IMR-90 (cell line): ENCODE measurements at regions not wholly inside any gene's neighbourhood (a gene's known extent, or its start where the extent isn't known, plus 50 kb on each side); places are given as distances from the start of the nearest gene placed in this dataset.

Experiments
- ATAC-seq: fragments of 200-7000 bp; cut with Tn5 transposase; 2 replicates; pipeline ENCODE4 v1.9.1; 2020; ENCODE audit warnings: low read depth, mild to moderate bottlenecking, moderate library complexity
- BruUV-seq: library from RNA; stranded (reverse); fragments of 400-500 nt; replicated peaks from 2 replicates; lab custom pipeline; 2021; lab: Mats Ljungman, UMichigan
- CTCF ChIA-PET: fragments of 300-600 bp; formaldehyde crosslinking; extraction: SDS; loops from one replicate; lab custom pipeline; 2021; ENCODE audit warnings: antibody characterized with exemption; lab: Yijun Ruan, JAX
- POLR2A ChIA-PET: fragments of 300-600 bp; sonication (Branson Sonifier 250); formaldehyde crosslinking; loops from one replicate; lab custom pipeline; 2022; ENCODE audit warnings: antibody characterized with exemption; ENCODE audit not compliant: unreplicated experiment; lab: Charles Lee
- DNase-seq: peaks from one replicate; pipeline ENCODE4 v3.0.0; 2013
- H2AFZ ChIP-seq: replicated peaks from 2 replicates; pipeline ENCODE3; 2013; ENCODE audit warnings: low read length, mild to moderate bottlenecking; ENCODE audit not compliant: poor library complexity
- H2AK5ac ChIP-seq: 2 replicates; pipeline ENCODE4 v1.6.1; 2013; ENCODE audit warnings: low read depth, low read length, inconsistent platforms
- H2AK9ac ChIP-seq: replicated peaks from 2 replicates; pipeline ENCODE3; 2013; ENCODE audit warnings: mild to moderate bottlenecking, low read depth, low read length, moderate library complexity; ENCODE audit not compliant: poor library complexity
- H2BK120ac ChIP-seq: 2 replicates; pipeline ENCODE4 v1.6.1; 2013; ENCODE audit warnings: low read depth, low read length, inconsistent platforms
- H2BK15ac ChIP-seq: 3 replicates; pipeline ENCODE4 v1.6.1; 2013; ENCODE audit warnings: low read depth, low read length, inconsistent platforms
- H2BK20ac ChIP-seq: 2 replicates; pipeline ENCODE4 v1.6.1; 2013; ENCODE audit warnings: low read depth, mild to moderate bottlenecking, inconsistent platforms, low read length, moderate library complexity
- H2BK5ac ChIP-seq: 2 replicates; pipeline ENCODE4 v1.6.1; 2013; ENCODE audit warnings: mild to moderate bottlenecking, low read depth, low read length, inconsistent platforms; ENCODE audit not compliant: poor library complexity, severe bottlenecking
- H3K14ac ChIP-seq: replicated peaks from 2 replicates; pipeline ENCODE4 v1.6.1; 2013; ENCODE audit warnings: low read depth, low read length, inconsistent platforms
- H3K18ac ChIP-seq: 2 replicates; pipeline ENCODE4 v1.6.1; 2013; ENCODE audit warnings: low read depth, low read length, control low read depth
- H3K23ac ChIP-seq: 2 replicates; pipeline ENCODE4 v1.6.1; 2013; ENCODE audit warnings: low read depth, low read length, inconsistent platforms
- H3K27ac ChIP-seq: 2 replicates; pipeline ENCODE4 v1.5.1; 2013; ENCODE audit warnings: mild to moderate bottlenecking, control low read depth, low read length; ENCODE audit not compliant: insufficient read depth
- H3K27me3 ChIP-seq: 2 replicates; pipeline ENCODE4 v1.6.1; 2013; ENCODE audit warnings: low read length; ENCODE audit not compliant: control insufficient read depth, insufficient read depth
- H3K36me3 ChIP-seq: 2 replicates; pipeline ENCODE4 v1.6.1; 2013; ENCODE audit warnings: low read length, mixed read lengths; ENCODE audit not compliant: control insufficient read depth, insufficient read depth
- H3K4ac ChIP-seq: 2 replicates; pipeline ENCODE4 v1.6.1; 2013; ENCODE audit warnings: low read depth, low read length, inconsistent platforms
- H3K4me1 ChIP-seq: 2 replicates; pipeline ENCODE4 v1.6.1; 2013; ENCODE audit warnings: low read length, mixed read lengths; ENCODE audit not compliant: control insufficient read depth, insufficient read depth
- H3K4me2 ChIP-seq: 2 replicates; pipeline ENCODE4 v1.6.1; 2013; ENCODE audit warnings: low read depth, mild to moderate bottlenecking, control low read depth, low read length, moderate library complexity
- H3K4me3 ChIP-seq: 2 replicates; pipeline ENCODE4 v1.5.1; 2013; ENCODE audit warnings: low read depth, mild to moderate bottlenecking, control low read depth, low read length, moderate library complexity; ENCODE audit not compliant: insufficient read depth
- H3K56ac ChIP-seq: 2 replicates; pipeline ENCODE4 v1.6.1; 2013; ENCODE audit warnings: low read length, inconsistent platforms; ENCODE audit not compliant: insufficient read depth; ENCODE audit errors: extremely low read depth
- H3K79me1 ChIP-seq, 2 experiments: 2 replicates each; pipeline ENCODE4 v1.6.1; 2013; ENCODE audit warnings: low read length in 2 of 2, inconsistent platforms in 1 of 2, low read depth in 1 of 2
- H3K9ac ChIP-seq: 2 replicates; pipeline ENCODE4 v1.6.1; 2013; ENCODE audit warnings: low read depth, low read length, control low read depth
- H3K9me1 ChIP-seq: 2 replicates; pipeline ENCODE4 v1.6.1; 2013; ENCODE audit warnings: low read length, inconsistent platforms; ENCODE audit not compliant: insufficient read depth
- H3K9me3 ChIP-seq: 2 replicates; pipeline ENCODE4 v1.6.1; 2013; ENCODE audit warnings: low read length; ENCODE audit not compliant: control insufficient read depth, insufficient read depth
- H4K20me1 ChIP-seq: 2 replicates; pipeline ENCODE4 v1.6.1; 2013; ENCODE audit warnings: low read length, inconsistent platforms; ENCODE audit not compliant: insufficient read depth
- H4K5ac ChIP-seq: 2 replicates; pipeline ENCODE4 v1.6.1; 2013; ENCODE audit warnings: mild to moderate bottlenecking, low read depth, low read length, control low read depth
- H4K8ac ChIP-seq, 2 experiments: 2 replicates each; pipeline ENCODE4 v1.6.1; 2013; ENCODE audit warnings: low read depth in 2 of 2, low read length in 2 of 2, control low read depth in 1 of 2, inconsistent platforms in 1 of 2
- H4K91ac ChIP-seq: 2 replicates; pipeline ENCODE4 v1.6.1; 2013; ENCODE audit warnings: low read depth, low read length, inconsistent platforms; ENCODE audit not compliant: insufficient read depth
- CEBPB ChIP-seq: IDR thresholded peaks from 2 replicates; pipeline ENCODE4 v1.6.1; 2012; ENCODE audit warnings: low read depth, low read length, improper control_type of control experiment
- MAZ ChIP-seq: IDR thresholded peaks from 2 replicates; pipeline ENCODE4 v1.6.1; 2012; ENCODE audit warnings: low read depth, mild to moderate bottlenecking, low read length, improper control_type of control experiment, moderate library complexity, borderline replicate concordance
- NFE2L2 ChIP-seq: fragments of 150-350 bp; IDR thresholded peaks from 2 replicates; pipeline ENCODE4 v1.6.1; 2016; ENCODE audit warnings: low read depth, mild to moderate bottlenecking, low read length
- POLR2A ChIP-seq: IDR thresholded peaks from 2 replicates; pipeline ENCODE4 v1.6.1; 2012; ENCODE audit warnings: mild to moderate bottlenecking, low read depth, low read length
- RCOR1 ChIP-seq: IDR thresholded peaks from 2 replicates; pipeline ENCODE4 v1.6.1; 2012; ENCODE audit warnings: mild to moderate bottlenecking, low read length, improper control_type of control experiment; ENCODE audit not compliant: insufficient replicate concordance
- RFX5 ChIP-seq: IDR thresholded peaks from 2 replicates; pipeline ENCODE4 v1.8.0; 2012; ENCODE audit warnings: low read depth, mild to moderate bottlenecking, low read length, moderate library complexity
- SMC3 ChIP-seq: fragments of 150-350 bp; IDR thresholded peaks from 2 replicates; pipeline ENCODE4 v1.6.1; 2016; ENCODE audit warnings: low read depth, mild to moderate bottlenecking, antibody characterized with exemption, low read length, moderate library complexity
- whole genome bisulfite sequencing, 2 experiments: methylation state at CpG; one replicate each; pipeline versions ENCODE4 v1.1.5 to v1.1.7; 2013; ENCODE audit warnings: missing lambda C conversion rate in 2 of 2; ENCODE audit not compliant: insufficient read length in 1 of 2; ENCODE audit errors: extremely low coverage in 2 of 2; 5-methylcytosine and 5-hydroxymethylcytosine counted together
- dilution Hi-C: fragments of 300-500 bp; cut with HindIII; formaldehyde crosslinking; loops from one replicate; pipeline ENCODE4 v1.14.3; 2018; ENCODE audit warnings: low sequenced_read_pairs; ENCODE audit not compliant: unreplicated experiment
- in situ Hi-C: fragments of 300-500 bp; cut with MboI; formaldehyde crosslinking; loops from 3 replicates; pipeline ENCODE4 v1.14.3; 2019; ENCODE audit warnings: low sequenced_read_pairs, inconsistent platforms, mixed read lengths
- intact Hi-C: fragments of 100-400 bp; cut with micrococcal nuclease; formaldehyde crosslinking; loops from 2 replicates; pipeline ENCODE4 v1.10.0; 2022

DNA sequence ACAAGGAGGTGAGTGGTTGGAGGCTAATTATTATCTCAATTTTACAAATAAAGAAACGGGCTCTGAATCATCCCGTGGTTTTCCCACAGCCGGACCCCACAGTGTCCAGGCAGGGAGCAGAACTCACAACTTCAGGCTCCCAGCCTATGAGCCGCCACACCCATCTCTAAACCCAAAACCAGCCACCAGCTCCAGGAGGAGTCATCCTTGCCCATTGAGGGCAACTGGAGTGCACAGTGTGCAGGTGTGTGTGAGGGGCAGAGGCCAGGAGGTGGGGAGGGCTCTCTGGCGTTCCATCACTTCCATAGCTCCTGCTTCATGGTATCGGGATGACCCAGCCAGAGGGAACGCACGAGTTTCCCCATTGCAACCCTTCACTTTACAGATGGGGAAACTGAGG, 144.5 kb downstream of the CYP26B1 start:
- ChIA-PET POLR2A (no interaction called here), CTCF (no interaction called here)
- H3K9me3 ChIP-seq: no peaks in the 10 kb centered on the region
- no peak overlapping the region for H3K27ac ChIP-seq
- H2BK15ac ChIP-seq: no peak overlapping the region
- no TSS peak for BruUV-seq
- no peak overlapping the region for H3K56ac ChIP-seq
- H3K4me3 ChIP-seq: no peak overlapping the region
- no peak overlapping the region for H2AK5ac ChIP-seq
- ATAC-seq: no peak
- no peak overlapping the region for H3K23ac ChIP-seq
- H3K18ac ChIP-seq: no peak overlapping the region
- no peak overlapping the region for H3K4me2 ChIP-seq
- H3K36me3 ChIP-seq: no peaks in the 10 kb centered on the region
- dilution Hi-C loops (no loop called here), intact Hi-C loops (no loop called here), in situ Hi-C loops (no loop called here)
- H2BK5ac ChIP-seq: no peak overlapping the region
- no peaks in the 10 kb centered on the region for H3K4me1 ChIP-seq
- TF ChIP-seq SMC3 (no peak), CEBPB (no peak), RCOR1 (no peak), POLR2A (no peak), NFE2L2 (no peak), MAZ (no peak), RFX5 (no peak)
- no peak overlapping the region for H4K91ac ChIP-seq
- no peak for DNase-seq
- H4K20me1 ChIP-seq: no peaks in the 10 kb centered on the region
- H3K4ac ChIP-seq: no peak overlapping the region
- no peak overlapping the region for H2AK9ac ChIP-seq
- no peak overlapping the region for H3K9ac ChIP-seq
- peaks cover 8% of the 10 kb centered on the region for H3K27me3 ChIP-seq
- no CpG with 5 or more reads among the region's 8 CpGs for WGBS, 2 experiments
- H3K9me1 ChIP-seq: no peaks in the 10 kb centered on the region
- H3K79me1 ChIP-seq: no peaks in the 10 kb centered on the region
- no peak overlapping the region for H2BK20ac ChIP-seq
- H2AFZ ChIP-seq: no peak overlapping the region
- H4K5ac ChIP-seq: no peak overlapping the region
- no peak overlapping the region for H4K8ac ChIP-seq
- no peak overlapping the region for H3K14ac ChIP-seq
- H2BK120ac ChIP-seq: no peak overlapping the region
